AG09319 (cell line): ENCODE measurements at regions not wholly inside any gene's neighbourhood (a gene's known extent, or its start where the extent isn't known, plus 50 kb on each side); places are given as distances from the start of the nearest gene placed in this dataset.

ENCODE experiments used
- DNase-seq: peaks from one replicate; pipeline ENCODE4 v3.0.0-alpha.2; 2010; ENCODE audit warnings: low read depth; ENCODE audit errors: extremely low read depth
- TF ChIP-seq, protein P1 (sequence below): IDR thresholded peaks from 2 replicates; pipeline ENCODE4 v1.5.1; 2011; ENCODE audit warnings: low read depth, mild to moderate bottlenecking, inconsistent platforms, low read length, moderate library complexity

DNA sequence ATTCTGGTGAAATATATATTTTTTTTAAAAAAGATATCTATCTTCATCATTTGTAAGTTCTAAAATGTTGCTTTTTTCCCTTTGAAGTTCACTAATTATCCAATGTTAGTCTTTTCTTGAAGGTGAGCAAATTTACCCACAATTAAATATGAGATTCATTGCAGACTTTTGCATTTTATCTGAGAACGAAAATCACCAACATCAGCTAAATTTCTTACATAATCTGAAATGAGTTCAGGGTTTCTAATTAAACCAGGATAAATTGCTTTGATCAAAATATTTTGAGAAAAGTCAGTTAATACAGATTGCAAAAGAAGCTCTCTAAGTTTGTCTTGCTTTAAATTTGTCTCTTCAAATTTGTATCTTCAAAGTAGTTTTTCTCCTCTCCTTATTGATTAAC, 486.4 kb upstream of the FSTL5 start:
- TF ChIP-seq, protein P1, sequence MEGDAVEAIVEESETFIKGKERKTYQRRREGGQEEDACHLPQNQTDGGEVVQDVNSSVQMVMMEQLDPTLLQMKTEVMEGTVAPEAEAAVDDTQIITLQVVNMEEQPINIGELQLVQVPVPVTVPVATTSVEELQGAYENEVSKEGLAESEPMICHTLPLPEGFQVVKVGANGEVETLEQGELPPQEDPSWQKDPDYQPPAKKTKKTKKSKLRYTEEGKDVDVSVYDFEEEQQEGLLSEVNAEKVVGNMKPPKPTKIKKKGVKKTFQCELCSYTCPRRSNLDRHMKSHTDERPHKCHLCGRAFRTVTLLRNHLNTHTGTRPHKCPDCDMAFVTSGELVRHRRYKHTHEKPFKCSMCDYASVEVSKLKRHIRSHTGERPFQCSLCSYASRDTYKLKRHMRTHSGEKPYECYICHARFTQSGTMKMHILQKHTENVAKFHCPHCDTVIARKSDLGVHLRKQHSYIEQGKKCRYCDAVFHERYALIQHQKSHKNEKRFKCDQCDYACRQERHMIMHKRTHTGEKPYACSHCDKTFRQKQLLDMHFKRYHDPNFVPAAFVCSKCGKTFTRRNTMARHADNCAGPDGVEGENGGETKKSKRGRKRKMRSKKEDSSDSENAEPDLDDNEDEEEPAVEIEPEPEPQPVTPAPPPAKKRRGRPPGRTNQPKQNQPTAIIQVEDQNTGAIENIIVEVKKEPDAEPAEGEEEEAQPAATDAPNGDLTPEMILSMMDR: no peak
- DNase-seq: no peak

DNA sequence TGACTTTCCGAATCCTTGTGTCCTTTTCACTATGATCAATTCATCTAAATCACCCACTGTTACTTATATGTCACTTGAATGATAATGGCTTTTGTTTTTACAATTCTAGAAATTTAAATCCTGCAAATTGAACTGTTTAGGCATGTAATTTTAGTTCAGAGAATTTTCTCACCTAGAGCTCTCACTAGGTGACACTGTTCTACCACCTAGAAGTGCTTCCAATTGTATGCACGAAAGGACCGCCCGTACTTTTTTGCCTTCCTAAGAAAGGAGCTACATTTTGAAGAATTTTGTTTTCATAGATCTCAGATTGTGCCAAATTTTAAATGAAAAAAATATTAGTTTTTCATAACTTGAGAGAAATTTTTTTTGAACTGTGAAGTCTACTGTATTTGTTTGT, 481.6 kb upstream of the FSTL5 start:
- TF ChIP-seq, protein P1: no peak
- DNase-seq: no peak

DNA sequence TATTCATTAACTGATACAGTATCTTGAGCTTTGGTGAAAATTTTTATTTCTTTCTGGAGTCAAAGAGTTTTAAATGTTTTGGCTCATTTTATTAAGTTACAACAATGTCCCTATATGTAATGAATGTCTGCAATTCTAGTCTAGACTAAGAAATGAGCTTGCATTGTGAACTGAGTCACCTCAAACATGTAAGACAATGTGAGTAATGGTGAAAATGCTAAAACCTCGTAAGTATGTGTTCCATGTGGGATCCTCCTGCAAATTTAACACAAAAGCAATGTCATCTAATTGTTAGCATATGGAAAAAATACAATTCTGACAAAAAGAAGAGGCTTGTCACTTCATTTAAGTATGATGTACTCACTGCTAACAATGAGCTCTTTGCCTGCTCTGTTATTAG, 480.5 kb upstream of the FSTL5 start:
- no peak for DNase-seq
- TF ChIP-seq, protein P1: no peak

DNA sequence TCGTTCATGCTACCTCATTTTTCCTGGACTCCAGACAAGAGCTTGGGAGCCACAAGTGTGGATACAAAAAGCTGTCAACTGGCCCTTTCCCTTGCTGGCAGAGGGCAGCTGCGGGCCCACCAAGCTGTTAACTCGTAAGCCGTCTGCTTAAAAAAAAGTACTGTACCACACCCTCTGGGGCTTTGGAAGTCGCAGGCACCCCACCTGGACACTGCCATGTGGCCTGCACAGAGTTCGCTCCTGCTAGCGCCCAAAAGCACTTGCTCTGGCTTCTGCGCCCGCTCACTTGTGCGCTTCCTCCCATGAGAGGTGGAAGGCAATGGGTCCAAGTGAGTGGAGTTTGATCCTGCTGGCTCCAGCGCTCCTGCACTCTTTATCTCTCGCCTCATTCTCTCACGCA, 476.4 kb upstream of the FSTL5 start:
- TF ChIP-seq, protein P1: no peak
- no peak for DNase-seq

- DNase-seq: no peak
Measured at GRCh38 chr4:162634390-162634789, 470.6 kb upstream of the FSTL5 start.

DNA sequence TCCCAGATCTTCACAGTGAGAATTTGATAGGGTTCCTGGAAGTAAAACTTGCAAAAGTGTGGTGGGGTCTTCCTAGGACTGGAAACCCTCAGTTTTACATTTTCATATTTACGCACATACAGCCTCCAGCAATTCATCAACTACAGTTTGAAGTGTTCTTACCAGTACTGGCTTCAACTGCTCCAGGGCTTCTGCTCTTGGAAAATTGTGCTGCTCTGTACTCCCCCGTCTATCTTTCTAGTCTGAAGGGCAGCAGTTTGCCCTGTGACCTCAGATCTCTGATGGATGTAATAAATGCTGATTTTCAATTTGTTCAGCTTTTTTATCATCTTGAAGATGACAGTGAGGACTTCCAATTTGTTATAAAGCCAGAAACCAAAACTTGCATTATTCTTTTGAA, 458.9 kb upstream of the FSTL5 start:
- TF ChIP-seq, protein P1: no peak
- no peak for DNase-seq

More at GRCh38 chr4:162634390-162634789, 470.6 kb upstream of the FSTL5 start:
- TF ChIP-seq, protein P1: no peak

GRCh38 chr4:162610116-162610515, 446.3 kb upstream of the FSTL5 start:
- TF ChIP-seq, protein P1: no peak
- no peak for DNase-seq
